IPS-NIHi7 (cell line): ENCODE measurements at regions not wholly inside any gene's neighbourhood (a gene's known extent, or its start where the extent isn't known, plus 50 kb on each side); places are given as distances from the start of the nearest gene placed in this dataset.

Experiments
- DNase-seq: peaks from one replicate; pipeline ENCODE4 v3.0.0; 2012; ENCODE audit warnings: mixed read lengths; ENCODE audit errors: extremely low spot score

DNA sequence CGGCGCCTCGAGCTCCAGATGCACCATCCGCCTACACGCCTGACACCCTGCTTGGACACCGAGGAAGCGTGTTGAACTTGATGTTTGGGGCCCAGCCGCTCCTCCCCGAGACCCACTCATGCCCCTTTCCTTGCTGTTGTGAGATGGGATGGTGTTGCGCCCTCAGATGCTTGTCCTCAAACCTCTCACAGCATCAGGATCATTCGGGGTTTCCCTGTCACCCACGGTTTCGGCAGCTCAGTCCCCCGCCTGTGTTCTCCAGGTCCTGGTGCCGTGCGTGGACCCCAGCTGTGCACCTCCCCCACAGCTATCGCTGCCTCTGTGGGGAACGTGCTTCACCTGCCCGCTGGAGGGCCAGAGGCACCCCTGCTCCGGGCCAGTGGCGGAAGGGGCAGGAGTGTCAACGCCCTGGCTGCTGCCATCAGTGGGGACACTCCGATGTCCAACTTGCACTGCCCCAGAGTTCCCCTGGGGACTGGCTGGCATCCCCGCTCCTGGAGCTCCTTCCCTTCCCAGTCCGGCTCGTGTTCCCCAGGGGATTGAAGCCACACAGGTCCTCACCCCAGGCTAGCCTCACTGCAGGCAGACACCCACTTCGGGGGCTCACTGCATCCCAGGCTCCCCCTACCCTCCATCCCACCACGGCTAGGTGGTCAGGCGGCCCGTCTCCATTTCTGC lies 82.3 kb upstream of the ADRA2C start:
- no peak for DNase-seq

GRCh38 chr4:3683077-3683743 lies 83.0 kb upstream of the ADRA2C start:
- DNase-seq = no peak

GRCh38 chr4:3682236-3683076 lies 83.7 kb upstream of the ADRA2C start:
- no peak for DNase-seq

DNA sequence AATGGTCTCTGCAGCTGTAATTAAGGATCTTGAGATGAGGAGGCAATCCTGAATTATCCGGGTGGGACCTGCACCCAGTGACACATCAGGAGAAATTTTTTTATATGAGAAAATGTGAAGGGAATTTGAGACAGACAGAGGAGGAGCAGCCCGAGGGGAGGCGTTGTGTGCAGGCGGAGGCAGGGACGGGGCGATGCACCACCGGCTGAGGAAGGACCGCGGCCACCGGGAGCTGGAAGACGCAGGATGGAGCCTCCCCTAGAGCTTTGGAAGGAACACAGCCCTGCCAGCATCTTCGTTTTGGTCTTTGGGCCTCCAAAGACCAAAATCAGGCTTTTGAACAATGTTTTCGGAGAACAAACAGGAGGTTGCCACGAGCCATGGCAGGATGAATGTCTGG lies 85.0 kb upstream of the ADRA2C start:
- no peak for DNase-seq

- no peak for DNase-seq
Observed at GRCh38 chr4:3680656-3681055, 85.5 kb upstream of the ADRA2C start.

DNA sequence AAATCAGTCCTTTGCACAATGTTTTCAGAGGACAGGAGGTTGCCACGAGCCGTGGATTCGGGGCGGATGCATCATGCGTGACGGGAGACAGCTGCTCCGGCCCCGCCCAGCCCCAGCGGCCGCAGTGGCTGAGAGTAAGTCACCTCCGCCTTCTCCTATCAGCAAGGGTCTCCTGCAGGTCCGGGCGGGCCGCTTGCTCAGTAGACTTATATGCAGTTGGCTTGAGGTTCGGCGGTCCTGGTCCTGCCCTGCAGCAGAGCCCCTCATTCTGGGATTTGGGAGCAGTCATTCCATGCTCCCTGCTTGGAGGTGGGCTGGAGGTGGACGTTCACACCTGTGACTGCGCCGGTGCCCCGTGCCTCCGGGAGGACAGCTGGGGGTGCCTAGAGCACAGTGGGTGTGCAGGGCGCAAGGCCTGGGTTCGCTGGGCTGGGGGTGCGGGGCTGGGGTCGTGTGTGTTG lies 86.3 kb upstream of the ADRA2C start:
- no peak for DNase-seq

DNA sequence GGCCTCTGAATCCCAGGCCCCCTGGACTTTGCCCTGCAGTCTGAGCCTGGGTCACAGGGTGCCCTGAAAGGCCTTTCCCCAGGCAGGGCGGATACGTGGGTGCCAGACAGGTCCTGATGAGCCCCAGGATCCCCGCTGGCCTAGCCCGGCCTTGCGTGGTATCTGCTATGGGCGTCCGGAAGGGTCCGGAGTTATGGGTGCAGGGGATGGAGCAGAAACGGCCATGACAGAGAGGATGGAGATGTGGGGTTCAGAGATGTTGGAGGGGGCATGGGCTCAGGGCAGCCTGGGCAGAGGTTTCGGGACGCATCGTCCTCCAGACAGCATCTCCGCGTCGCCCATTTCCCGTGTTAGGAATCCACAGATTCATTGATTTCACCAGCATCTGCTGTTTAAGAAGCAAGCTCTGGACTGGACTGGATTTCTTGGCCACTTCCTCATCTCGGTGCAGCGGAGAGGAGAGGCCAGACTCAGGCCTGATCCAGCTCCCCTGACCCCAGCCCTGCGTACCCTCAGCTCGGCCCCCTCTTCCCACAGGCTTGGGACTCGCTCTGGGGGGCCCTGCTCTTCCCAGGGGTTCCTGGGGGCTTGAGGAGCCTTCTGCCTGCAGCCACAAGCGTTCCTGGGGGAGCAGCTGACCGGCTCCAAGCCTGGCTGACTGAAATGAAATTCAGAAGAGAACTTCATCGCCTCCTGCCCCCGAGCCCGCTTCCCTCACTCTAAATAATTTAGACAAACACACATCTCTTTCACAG lies 86.9 kb upstream of the ADRA2C start:
- no peak for DNase-seq

DNA sequence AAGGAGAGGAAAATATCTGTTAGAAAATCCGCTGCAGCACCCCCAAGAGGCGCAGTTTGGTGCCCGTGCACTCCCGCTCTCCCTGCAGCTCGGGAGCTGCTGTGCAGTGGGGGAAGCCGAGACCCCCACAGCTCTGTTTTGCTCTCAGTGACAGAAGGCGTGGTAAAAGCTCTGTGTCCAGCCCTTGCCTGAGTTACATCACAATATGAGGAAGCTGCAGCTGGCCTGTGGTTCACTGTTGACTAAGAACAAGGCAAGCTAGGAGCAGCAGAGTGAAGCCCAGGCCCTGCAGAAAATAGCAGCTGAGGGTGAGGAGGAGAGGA lies 88.5 kb upstream of the ADRA2C start:
- no peak for DNase-seq

- no peak for DNase-seq
Observed at GRCh38 chr4:3676907-3677747, 89.1 kb upstream of the ADRA2C start.

- DNase-seq = no peak
Observed at GRCh38 chr4:3676196-3676595, 90.0 kb upstream of the ADRA2C start.

- peak; percentile 64 for DNase-seq
Observed at GRCh38 chr4:3675251-3676115, 90.7 kb upstream of the ADRA2C start.

GRCh38 chr4:3674479-3674851 lies 91.7 kb upstream of the ADRA2C start:
- DNase-seq = no peak

- DNase-seq = no peak
Observed at GRCh38 chr4:3673716-3674478, 92.3 kb upstream of the ADRA2C start.

DNA sequence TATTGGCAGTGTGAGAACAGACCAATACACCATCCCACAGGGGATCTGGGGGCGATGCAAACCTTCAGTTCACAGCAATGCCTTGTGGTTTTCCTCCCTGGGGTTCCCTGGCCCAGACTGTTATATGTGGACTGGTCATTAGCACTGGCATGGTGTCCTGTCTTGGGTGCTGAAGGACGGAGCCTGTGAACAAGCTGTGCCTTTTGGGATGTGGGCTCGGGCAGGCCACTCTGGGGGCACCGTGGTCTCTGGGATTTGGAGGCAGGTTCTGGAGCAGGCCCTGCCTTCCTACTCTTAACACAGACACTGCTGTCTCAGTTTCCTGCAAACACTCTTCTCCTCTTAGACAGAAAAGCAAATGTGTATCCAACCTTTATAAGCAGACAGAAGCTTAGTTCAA lies 93.0 kb upstream of the ADRA2C start:
- no peak for DNase-seq

DNA sequence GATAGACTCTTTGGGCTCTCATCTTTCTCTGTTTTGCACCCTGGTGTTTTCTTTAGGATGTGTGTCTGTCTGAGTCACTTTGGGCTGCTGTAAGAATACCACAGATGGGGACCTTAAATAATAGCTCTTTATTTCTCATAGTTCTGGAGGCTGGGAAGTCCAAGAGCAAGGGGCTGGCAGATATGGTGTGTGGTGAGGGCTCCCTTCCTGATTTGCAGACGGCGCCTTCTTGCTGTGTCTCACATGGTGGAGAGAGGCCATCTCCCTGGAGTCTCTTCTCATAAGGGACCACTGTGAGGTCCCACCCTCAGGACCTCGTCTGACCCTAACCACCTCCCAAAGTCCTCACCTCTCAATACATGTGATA lies 93.7 kb upstream of the ADRA2C start:
- DNase-seq = no peak

DNA sequence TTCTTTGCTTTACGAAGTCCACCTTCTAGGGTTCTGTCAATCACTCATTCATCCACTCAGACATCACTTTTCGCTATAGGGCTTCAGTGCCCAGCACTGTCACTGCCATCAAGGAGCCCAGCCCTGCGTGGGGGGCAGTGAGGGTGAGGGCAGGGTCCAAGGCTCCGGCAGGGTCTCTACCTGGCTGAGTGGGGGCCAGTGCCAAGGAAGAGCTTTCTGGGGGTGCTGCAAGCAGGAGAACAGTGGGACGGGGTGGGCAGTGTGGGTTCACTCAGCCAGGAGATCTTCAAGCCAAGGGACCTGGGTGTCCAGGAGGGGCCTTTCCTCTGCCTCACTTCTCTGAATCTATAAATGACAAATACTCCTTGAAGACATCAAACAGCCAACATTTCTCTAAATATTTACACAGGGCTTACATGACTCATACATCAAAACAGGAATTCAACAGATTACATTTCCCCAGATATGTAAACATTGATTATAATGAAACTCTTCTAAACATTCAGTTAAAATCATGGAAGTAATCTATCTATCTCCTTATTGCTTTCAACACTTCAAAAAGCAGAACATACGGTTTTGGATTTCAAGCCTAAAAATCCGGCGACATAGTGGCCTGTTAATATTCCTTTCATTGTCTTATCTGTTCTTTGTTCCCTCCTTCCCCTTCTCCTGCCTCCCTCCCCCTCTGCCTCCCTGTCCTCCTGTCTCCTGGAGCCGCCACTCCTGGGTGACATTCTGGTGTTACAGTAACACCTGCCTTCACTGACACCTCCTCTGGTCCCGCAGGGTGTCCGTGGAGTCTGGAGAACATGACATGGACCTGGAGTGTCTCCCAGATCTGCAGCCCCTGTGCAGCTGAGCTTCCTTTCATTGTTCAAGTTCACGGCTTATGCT lies 94.4 kb upstream of the ADRA2C start:
- DNase-seq = no peak

DNA sequence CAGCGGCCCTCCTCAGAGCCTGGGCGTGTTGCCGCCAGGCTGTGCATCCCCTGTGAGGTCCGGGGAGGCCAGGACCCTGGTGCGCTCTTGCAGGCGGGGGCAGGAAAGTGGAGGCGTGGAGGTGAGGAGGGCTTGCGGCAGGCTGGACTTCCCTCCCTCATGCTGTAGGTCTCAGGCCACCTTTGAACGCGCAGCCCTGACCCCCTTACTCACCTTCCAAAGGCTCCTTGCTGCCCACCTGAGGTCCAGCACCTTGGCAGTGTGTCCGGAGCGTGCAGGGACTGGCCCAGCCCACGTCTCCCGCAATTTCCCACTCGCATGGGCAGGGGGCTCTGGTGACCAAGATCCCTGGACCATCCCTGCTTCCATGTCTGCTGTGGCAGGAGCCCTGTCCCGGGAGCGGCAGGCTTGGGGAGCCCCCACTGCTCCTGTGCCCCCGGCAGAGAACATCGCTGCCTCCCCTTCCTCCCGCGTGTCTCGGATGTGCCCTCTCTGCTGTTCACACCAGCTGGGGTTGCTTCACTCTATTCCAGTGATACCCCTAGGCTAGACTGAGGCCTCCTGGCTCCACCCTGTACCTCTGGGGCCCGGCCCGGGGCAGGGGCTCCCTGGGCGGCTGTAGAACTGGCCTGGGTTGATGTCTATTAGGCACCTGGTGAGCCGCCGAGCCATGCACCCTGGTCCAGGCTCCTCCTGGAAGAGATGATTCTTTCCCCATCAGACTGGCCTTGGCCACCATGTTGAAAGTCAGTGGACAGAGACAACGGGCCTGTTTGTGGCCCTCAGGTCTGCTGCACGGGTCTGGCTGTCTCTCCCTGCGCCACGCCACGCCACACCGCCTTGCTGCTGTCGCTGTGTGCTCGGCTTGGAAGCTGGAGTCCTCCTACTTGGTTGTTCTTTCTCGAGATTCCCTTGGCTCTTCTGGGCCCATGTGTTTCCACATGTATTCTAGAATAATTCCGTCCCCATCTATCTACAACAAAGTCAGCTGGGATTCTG lies 95.4 kb upstream of the ADRA2C start:
- DNase-seq = no peak
